HG02884 (cell line): ENCODE measurements at regions not wholly inside any gene's neighbourhood (a gene's known extent, or its start where the extent isn't known, plus 50 kb on each side); places are given as distances from the start of the nearest gene placed in this dataset.
"Not testable (repeated sequence)": the region's sequence is repeated elsewhere in the genome, so short reads cannot be mapped to it uniquely, and the experiment has no call there.

Experiments
- ATAC-seq: cut with Tn5 transposase; IDR thresholded peaks from one replicate; pipeline ENCODE4 v1.9.1; 2021; ENCODE audit warnings: mild to moderate bottlenecking, moderate library complexity; ENCODE audit not compliant: unreplicated experiment

DNA sequence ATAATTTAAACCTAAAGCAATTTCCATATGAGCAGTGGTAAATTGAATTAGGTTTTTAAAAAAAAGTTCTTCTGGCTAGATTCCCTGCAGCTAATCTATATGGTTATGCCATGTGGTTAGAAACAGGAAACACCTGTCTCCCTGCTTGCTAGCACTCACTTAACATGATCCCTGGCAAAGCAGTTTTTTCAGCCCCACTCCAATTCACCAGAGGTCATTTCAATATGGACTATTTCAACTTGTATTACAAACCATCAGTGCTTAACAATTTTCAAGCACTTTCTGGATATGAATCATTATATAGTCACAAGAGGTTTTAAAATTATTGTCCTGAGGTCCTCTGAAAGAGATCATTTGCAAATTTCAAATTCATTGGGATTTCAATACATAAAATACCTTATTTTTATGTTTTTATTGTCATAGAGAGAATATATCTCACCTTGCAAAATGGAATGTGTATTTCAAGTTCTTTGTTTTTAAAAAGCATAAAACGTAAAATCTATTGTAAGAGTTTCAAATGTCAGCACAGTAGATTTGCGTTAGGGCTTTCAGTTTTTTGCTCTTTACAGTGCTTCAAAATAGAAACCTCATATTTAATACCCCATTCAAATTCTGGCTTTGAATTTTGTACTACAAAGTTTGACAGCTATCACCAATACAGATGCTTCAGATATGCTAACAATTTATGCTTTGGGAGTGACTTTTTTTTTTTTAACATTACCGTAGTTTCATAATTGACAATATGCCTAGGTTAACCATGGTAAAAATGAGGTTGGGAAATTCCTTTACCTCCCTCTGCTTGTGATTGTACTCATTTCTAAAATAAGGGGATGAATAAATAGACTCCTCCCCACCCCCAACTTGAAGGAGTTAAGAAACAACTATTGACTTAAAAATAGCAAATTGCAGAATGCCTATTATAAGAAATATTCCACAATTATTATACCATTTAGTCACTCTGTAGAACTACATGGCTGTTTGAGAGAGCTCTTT lies 117.5 kb upstream of the HGF start:
- ATAC-seq = peak; percentile 49

DNA sequence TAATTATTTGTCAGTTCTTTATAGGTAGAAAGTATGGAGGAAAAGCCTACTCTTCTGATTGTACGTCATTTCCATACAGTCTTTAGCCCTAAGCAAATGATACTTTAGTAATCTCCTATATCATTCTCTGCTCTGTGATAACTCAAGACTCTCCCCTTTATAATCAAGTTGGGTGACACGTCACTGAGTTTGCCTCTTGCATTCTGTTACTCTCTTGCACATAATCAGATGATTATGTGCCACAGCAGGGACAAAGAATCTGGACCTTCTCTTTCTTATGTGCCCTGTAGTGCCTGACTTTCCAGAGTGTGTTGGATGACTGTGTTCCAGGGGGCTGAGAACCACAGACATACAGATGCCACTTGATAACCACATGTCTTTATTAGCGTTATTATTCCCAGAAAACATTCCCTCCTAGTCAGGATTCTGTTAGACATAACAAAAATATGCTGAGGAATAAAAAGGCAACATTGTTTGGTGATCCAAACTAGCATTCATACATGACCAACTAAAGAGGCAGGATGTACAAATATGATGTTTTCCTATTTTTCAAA lies 116.4 kb upstream of the HGF start:
- ATAC-seq = no peak

DNA sequence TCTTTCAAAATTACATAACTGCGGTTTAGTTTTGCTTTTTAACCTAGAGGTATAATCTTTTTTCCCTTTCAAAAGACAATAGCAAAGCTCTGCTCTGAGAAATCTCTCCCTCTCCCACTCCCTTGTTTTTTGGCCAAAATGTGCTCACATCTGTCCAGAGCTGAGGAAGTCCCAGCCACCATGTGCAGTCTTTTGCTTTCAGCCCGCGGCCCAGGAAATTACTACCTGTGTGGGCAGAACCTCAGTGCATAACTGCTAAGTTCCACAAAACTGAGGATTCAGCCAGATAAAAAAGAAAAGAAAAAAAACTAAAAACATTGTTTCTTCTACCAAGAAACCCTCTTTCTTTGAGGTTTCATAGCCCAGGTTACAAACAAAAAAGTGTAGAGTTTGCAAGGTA lies 115.0 kb upstream of the HGF start:
- no peak for ATAC-seq

DNA sequence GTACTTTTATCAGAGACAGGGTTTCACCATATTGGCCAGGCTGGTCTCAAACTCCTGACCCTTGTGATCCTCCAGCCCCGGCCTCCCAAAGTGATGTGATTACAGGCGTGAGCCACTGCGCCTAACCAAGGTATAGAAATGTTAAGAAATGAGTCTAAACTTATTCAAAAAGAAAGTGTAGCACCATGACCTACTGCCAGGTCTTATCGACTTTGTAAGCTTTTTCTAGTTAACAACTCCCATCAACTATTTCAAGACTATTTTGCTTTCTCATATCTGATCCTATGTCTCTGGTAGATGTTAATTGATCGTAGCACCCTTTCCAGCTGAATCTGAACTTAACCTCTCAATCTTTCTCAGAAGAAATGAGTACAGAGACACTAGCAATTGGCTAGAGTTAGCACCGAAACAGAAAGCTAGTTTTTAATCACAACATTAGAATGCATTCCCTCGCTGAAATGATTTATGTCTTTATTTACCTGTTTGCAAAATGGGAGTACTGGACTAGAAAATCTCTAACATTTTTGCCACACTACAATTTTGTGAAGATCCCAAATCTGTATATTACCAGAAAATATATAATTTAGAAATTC lies 114.0 kb upstream of the HGF start:
- ATAC-seq = no peak

DNA sequence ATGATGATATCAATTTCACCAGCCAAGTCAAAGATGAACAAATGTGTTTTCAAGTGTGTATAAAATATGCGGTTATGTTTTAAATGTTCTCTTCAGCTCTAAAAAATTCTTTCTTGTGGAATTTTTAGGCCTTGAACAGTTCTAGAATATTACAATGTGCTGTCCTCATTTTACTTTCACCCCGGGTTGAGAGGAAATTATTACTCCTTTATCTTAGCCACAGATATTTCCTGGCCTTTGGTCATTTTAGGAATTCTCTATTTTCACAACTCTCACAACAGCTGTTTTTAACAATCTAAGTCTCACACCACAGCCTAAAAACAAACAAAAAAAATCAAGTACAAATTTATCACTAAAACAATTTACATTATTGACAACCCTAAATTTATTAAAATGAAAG lies 112.2 kb upstream of the HGF start:
- ATAC-seq = no peak

DNA sequence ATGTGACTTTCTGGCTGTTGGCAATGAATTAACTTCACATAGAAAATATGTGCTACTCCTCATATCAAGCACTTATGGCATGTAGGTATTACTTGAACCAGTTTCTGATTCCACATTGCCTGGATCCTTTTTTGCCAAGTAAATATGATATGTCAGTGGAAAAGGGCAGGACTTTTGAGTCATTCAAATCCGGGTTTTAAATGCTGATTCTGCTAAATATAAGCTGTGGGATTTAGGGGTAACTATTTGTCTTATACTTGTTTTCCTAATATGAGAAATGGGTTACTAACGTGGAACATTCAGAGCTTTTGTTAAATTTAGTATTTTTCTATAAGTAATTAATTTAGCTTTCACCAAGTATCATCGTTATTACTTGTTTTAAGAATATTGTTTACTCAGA lies 108.0 kb upstream of the HGF start:
- no peak for ATAC-seq

DNA sequence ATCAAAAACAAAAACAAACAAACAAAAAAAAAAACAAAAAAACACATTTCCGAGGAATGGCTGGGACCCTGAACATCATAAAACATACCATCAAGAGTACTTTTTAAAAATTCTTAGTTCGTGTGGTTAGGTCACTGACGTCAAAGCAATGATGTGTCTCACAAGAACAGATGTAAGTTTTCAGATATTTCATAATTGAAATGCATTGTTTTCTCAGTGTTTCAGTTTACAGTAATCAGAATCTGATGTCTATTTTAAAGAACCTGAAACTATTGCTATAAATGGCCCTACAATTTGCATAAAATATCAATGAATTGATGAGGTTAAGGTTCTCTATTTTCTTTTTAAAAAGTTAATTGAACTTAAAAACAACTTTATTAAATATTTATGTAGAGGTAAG lies 103.7 kb upstream of the HGF start:
- ATAC-seq = no peak

DNA sequence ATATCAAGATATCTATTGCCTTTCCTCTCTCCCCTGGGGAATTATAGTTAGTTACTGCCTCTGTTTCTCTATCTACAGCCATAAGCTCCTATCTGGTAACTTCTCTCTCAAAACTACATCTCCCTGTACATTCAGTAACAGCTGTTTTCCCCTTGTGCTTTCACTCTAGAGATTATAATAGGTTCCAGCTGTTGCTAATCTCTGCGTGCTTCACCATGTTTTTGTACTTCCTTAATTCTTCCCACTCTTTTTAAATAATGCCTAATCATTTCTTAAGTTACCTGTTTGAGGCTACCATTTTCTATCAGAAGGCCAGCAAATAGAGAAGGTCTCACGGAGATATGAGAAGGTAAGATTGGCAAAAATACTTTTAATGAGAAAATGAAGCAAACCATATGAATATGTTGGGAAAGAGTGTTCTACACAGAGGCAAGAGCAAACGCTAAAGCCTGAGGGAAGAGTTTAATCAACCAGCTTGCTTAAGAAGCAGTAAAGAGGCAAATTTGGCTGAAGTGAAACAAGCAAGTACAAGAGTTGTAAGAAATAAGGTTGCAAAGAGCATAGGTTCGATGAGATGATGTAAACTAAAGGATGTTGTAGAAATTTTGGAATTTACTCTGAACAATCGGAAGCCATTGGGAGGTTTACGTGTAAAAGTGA lies 101.9 kb upstream of the HGF start:
- no peak for ATAC-seq

DNA sequence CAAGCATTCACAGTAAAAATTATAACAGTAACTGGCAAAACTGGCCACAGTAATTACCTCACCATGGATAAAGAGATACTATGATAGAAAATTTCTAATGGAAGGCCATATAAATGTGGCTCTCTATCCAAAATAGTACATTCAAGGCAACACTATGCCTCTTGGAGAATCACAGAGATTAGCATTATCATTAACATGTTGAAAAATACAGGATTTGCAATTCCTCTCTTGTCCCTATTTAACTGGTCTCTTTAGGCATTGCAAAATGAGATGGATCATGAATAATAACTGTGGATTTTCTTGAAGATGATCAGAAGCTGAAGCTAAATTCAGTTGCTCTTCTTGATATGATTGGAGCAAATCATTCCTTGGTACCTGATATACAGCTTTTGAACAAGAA lies 100.8 kb upstream of the HGF start:
- no peak for ATAC-seq

DNA sequence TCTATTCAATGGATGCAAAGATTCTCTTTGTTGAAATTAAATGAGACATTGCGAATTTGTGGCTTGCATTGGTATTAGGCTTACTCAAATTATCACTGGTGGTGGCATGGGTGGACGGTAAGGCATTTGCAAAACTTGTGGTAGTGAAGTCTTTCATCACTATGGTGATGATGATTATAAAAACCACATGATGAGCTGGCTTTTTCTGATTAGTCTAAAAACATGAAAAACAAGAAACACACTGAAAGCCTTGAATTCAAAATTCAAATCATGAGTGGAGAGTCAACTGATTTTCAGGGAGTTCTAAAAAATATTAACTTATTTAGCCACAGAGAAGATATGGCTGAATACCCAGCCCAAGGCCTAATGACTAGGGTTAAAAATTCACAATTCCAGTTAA lies 99.8 kb upstream of the HGF start:
- ATAC-seq = no peak

DNA sequence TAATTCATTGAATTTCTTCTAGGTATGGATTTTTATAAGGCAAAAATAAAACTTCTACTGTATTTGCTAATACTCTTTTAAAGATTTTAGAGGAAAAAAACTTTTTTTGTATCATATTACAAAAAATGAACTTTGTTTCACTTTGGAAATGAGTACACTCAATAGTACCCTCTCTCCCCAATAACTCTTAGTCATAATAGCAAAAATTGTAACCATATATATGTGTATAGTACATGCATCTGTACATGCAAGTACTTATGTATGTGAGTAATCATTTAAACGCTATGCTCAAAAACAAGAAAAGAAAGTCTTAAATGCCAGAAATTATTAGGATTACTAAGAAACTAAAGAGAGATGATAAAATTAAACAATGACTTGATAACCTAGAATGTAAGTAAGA lies 95.9 kb upstream of the HGF start:
- ATAC-seq = no peak

DNA sequence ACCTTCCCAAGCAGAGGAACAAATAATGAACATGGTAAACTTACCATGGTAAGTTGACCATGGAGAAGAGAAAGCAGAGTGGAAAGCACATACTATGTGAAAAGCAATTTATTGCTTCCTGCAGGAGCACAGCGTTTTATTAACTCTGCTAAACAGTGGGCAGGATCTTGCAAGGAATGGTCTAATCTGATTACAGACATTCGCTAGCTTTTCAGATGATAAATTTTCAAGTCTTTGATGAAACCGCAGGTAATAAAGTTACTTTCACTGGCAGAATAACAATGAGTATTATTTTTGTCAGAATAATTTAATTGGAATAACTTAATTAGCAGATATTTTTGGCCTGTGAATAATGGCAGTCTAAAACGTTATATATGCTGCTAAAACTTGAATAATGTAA lies 89.6 kb upstream of the HGF start:
- no peak for ATAC-seq

DNA sequence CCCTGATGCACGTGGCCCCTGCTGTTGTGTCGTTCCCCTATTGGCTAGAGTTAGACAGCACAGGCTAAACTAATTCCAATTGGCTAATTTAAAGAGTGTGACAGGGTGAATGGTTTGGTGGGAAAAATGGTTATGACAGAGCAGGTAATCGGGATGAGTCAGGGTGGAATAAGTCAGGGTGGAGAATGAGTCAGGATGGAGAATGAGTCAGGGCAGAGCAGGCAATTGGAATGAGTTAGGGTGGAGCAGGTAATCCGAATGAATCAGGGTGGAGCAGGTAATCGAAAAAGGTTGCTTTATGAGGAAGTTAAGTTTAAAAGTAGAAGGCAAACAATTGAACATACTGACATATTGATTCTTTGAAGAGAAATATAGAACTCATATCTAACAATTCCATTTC lies 89.0 kb upstream of the HGF start:
- not testable (repeated sequence) for ATAC-seq

DNA sequence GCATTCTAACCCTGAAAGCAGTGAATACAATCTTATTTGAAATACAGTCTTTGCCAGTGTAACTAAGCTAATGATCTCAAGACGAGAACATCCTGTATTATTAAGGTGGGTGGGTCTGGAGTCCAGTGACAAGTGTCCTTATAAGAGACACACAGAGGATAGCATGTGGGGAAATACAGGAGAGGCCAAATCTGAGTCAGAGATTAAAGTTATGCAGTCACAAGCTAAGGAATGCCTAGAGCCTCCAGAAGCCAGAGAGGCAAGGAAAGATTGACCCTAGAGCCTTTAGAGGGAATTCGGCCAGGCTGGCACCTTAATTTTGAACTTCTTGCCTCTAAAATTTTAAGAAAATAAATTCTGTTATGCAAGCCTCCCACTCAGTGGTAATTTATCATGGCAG lies 87.5 kb upstream of the HGF start:
- no peak for ATAC-seq

DNA sequence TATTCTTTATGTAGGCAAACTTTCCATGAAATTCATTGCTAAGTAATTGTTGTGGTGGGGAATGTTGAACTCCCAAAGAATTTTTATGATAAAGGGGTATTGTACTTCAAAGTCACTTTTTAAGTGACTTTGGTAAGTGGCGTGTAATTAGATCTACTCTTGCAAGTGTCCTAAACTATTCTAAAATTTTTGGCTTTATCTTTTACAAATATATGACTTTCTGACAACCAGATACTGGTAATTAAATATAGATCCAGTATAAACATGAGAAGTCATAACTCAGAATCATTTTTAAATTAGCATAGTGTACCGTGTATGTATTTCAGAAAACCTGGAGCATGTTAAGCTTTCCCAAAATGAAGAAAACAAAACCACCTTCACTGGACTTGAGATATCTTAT lies 84.7 kb upstream of the HGF start:
- no peak for ATAC-seq

DNA sequence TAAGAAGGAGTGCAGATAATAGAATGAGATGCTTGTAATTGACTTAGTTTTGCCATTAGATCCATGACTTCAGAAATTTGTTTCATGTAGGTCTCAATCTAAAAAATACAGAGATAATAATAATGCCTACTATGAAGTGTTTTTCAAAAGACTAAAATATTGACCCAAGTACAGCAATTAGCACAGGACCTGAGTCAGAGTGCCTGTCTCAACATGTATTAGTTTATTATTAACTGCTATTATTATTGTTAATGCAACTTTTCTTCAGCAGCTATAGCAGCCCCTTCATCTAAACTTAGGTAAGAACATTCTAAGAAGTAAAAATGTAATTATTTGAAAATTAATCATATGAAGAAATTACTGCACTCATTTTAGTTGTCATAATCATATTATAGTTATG lies 82.9 kb upstream of the HGF start:
- no peak for ATAC-seq

DNA sequence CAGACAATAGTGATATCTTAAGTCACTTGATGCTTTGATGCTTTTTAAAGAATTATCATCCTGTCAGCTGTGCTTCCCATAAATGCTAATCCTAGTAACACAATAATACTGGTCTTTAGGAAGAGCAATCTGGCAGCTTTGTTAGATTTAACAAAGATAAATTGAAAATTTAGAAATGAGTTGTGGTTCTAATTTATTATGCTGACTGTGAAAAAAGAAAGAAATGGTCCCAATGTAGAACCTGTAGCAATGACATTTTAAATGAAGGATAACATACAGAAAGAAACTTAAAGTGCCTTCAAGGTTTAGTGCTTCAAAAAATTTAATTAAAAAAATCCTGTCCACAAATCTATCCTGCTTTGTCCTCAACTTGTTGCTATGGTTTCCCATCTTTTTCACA lies 81.6 kb upstream of the HGF start:
- no peak for ATAC-seq

DNA sequence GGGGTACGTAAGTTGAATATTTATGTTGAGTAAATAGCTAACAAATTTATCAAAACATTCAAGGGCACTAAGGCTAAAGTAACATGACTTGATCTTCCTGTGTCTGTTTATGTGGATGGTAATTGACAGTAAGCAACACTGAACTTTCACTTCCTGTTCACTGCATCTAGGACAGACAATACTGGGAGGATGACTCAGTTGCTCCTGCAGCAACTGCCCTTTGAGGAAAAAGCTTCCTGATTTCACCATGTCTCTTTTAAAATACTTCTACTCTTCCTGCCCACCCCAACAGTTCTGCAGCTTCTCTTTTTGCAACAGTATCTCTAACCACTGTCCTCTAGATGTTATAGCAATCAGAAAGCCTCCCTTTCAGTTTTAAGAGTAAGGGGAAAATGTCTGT lies 76.6 kb upstream of the HGF start:
- peak; percentile 67 for ATAC-seq

DNA sequence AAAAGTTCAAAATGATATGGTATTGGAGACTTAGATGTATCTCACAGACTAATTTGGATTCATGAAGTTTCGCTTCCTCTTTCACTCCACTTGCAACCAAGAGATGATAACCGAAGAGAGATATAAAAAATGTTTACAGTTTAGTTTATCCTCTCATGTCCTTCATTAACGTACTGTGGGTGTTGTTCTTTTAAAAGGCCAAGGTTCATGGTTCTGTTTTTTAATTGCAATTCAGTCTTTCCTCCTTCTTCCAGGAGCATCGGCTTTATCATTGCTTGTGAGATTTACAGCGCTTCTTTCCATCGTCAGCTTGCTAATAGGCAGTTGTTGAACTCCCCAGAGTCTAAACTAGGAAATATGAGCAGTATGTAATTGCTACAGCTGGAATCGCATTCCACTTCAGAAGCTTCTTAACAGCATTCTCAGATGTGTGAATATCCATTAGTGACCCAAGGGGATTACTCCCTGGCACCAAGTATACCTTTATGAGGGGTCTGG lies 75.9 kb upstream of the HGF start:
- peak; percentile 89 for ATAC-seq

DNA sequence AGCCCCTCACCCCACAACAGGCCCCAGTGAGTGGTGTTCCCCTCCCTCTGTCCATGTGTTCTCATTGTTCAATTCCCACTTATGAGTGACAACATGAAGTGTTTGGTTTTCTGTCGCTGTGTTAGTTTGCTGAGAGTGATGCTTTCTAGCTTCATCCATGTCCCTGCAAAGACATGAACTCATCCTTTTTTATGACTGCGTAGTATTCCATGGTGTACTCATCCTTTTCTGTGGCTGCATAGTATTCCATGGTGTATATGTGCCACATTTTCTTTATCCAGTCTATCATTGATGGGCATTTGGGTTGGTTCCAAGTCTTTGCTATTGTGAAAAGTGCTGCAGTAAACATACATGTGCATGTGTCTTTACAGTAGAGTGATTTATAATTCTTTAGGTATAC lies 73.8 kb upstream of the HGF start:
- not testable (repeated sequence) for ATAC-seq

DNA sequence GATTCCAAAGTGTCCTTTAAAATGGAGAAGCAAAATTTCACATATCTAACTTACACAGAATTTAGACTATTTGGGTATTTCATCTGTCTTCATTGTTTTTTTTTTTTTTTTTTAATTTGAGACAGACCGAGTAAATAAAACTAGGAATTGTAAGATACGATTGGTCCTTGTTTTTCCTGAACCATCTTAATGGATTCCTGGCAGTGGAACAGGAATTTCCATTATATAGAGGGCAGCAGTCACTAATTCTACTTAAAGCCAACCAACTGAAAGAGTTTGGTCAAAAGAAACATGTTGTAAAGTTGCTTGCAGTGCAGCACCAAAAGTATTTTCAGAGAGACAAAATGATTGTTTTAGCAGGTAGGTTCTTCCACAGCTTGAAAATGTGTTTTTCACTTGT lies 72.5 kb upstream of the HGF start:
- no peak for ATAC-seq
